GM23338 (cell line): ENCODE measurements at regions not wholly inside any gene's neighbourhood (a gene's known extent, or its start where the extent isn't known, plus 50 kb on each side); places are given as distances from the start of the nearest gene placed in this dataset.

Experiments
- ATAC-seq: fragments of 200-7000 bp; cut with Tn5 transposase; 3 replicates; pipeline ENCODE4 v1.9.1; 2020
- DNase-seq: peaks from one replicate; pipeline ENCODE4 v3.0.0-alpha.2; 2015; ENCODE audit warnings: low spot score
- H2AFZ ChIP-seq: fragments of 200-600 bp; sonication (generic); 2 replicates; pipeline ENCODE4 v1.8.0; 2016; ENCODE audit warnings: antibody characterized with exemption, mild to moderate bottlenecking, moderate library complexity
- H3F3A ChIP-seq: fragments of 200-600 bp; sonication (generic); replicated peaks from 2 replicates; pipeline ENCODE4 v1.8.0; 2017; ENCODE audit warnings: antibody characterized with exemption, mixed run types, low read depth
- H3K27ac ChIP-seq: fragments of 200-600 bp; sonication (generic); 2 replicates; pipeline ENCODE4 v1.6.1; 2016; ENCODE audit warnings: low read depth
- H3K27me3 ChIP-seq: fragments of 200-600 bp; sonication (generic); 2 replicates; pipeline ENCODE4 v1.8.0; 2016; ENCODE audit warnings: mild to moderate bottlenecking, mixed run types, moderate library complexity; ENCODE audit not compliant: insufficient read depth
- H3K36me3 ChIP-seq: fragments of 200-600 bp; sonication (generic); 2 replicates; pipeline ENCODE4 v1.8.0; 2016; ENCODE audit warnings: mild to moderate bottlenecking; ENCODE audit not compliant: insufficient read depth
- H3K4me1 ChIP-seq: fragments of 200-600 bp; sonication (generic); 2 replicates; pipeline ENCODE4 v1.8.0; 2016; ENCODE audit warnings: mild to moderate bottlenecking, moderate library complexity; ENCODE audit not compliant: insufficient read depth
- H3K4me2 ChIP-seq: fragments of 200-600 bp; sonication (generic); 2 replicates; pipeline ENCODE4 v1.7.1; 2017; ENCODE audit warnings: mixed run types
- H3K4me3 ChIP-seq: fragments of 200-600 bp; sonication (generic); 2 replicates; pipeline ENCODE4 v1.6.1; 2016; ENCODE audit warnings: mixed run types
- H3K79me2 ChIP-seq: fragments of 200-600 bp; sonication (generic); replicated peaks from 2 replicates; pipeline ENCODE4 v1.8.0; 2017; ENCODE audit warnings: mild to moderate bottlenecking; ENCODE audit not compliant: insufficient read depth
- H3K9me2 ChIP-seq: fragments of 200-600 bp; sonication (generic); 2 replicates; pipeline ENCODE4 v1.8.0; 2017; ENCODE audit not compliant: insufficient read depth
- H4K20me1 ChIP-seq: fragments of 200-600 bp; sonication (generic); replicated peaks from 2 replicates; pipeline ENCODE4 v1.8.0; 2017; ENCODE audit warnings: mild to moderate bottlenecking; ENCODE audit not compliant: insufficient read depth
- H3K27ac Mint-ChIP-seq: 2 replicates; pipeline ENCODE4 v1.8.0; 2020; ENCODE audit warnings: inconsistent platforms, mild to moderate bottlenecking, moderate library complexity, mixed read lengths
- H3K27me3 Mint-ChIP-seq: 3 replicates; pipeline ENCODE4 v1.8.0; 2022; ENCODE audit warnings: low read depth, mild to moderate bottlenecking, moderate library complexity, mixed read lengths, inconsistent platforms; ENCODE audit not compliant: insufficient read depth, poor library complexity
- H3K36me3 Mint-ChIP-seq: 3 replicates; pipeline ENCODE4 v1.8.0; 2021; ENCODE audit warnings: low read depth, mild to moderate bottlenecking, inconsistent platforms, moderate library complexity, mixed read lengths
- H3K4me1 Mint-ChIP-seq: 3 replicates; pipeline ENCODE4 v1.8.0; 2020; ENCODE audit warnings: mild to moderate bottlenecking, inconsistent platforms, mixed read lengths
- H3K4me3 Mint-ChIP-seq: 3 replicates; pipeline ENCODE4 v1.8.0; 2021; ENCODE audit warnings: moderate library complexity, mild to moderate bottlenecking, inconsistent platforms, mixed read lengths
- H3K9me3 Mint-ChIP-seq: 3 replicates; pipeline ENCODE4 v1.8.0; 2020; ENCODE audit warnings: moderate library complexity, mild to moderate bottlenecking, inconsistent platforms, mixed read lengths
- CREB1 ChIP-seq: fragments of 250-450 bp; sonication (Bioruptor Pico); IDR thresholded peaks from 2 replicates; pipeline ENCODE4 v1.5.0; 2020; ENCODE audit warnings: low read depth, mild to moderate bottlenecking, moderate library complexity
- EZH2phosphoT487 ChIP-seq: fragments of 200-600 bp; sonication (generic); IDR thresholded peaks from one replicate; pipeline ENCODE4 v1.8.1; 2018; ENCODE audit warnings: antibody characterized with exemption; ENCODE audit not compliant: unreplicated experiment
- NANOG ChIP-seq: IDR thresholded peaks from 2 replicates; pipeline ENCODE4 v1.6.1; 2016; ENCODE audit warnings: antibody characterized with exemption, borderline replicate concordance
- STAT1 ChIP-seq: IDR thresholded peaks from one replicate; pipeline ENCODE4 v1.6.1; 2016; ENCODE audit warnings: antibody characterized with exemption; ENCODE audit not compliant: unreplicated experiment
- ZNF114 ChIP-seq: fragments of 250-450 bp; sonication (Bioruptor Pico); IDR thresholded peaks from 2 replicates; pipeline ENCODE4 v1.5.0; 2020; ENCODE audit warnings: mild to moderate bottlenecking, moderate library complexity
- ZNF331 ChIP-seq: fragments of 250-450 bp; sonication (Bioruptor Pico); IDR thresholded peaks from 2 replicates; pipeline ENCODE4 v1.5.0; 2020; ENCODE audit warnings: low read depth, mild to moderate bottlenecking, moderate library complexity
- TF ChIP-seq, protein P1 (sequence below): fragments of 250-450 bp; sonication (Bioruptor Pico); IDR thresholded peaks from 2 replicates; pipeline ENCODE4 v1.5.0; 2020; ENCODE audit warnings: mild to moderate bottlenecking, moderate library complexity
- TF ChIP-seq, protein P2 (sequence below): IDR thresholded peaks from one replicate; pipeline ENCODE4 v1.6.1; 2018; ENCODE audit warnings: antibody characterized with exemption; ENCODE audit not compliant: unreplicated experiment
- TF ChIP-seq, protein P3 (sequence below): IDR thresholded peaks from 2 replicates; pipeline ENCODE4 v1.6.1; 2016; ENCODE audit warnings: antibody characterized with exemption

DNA sequence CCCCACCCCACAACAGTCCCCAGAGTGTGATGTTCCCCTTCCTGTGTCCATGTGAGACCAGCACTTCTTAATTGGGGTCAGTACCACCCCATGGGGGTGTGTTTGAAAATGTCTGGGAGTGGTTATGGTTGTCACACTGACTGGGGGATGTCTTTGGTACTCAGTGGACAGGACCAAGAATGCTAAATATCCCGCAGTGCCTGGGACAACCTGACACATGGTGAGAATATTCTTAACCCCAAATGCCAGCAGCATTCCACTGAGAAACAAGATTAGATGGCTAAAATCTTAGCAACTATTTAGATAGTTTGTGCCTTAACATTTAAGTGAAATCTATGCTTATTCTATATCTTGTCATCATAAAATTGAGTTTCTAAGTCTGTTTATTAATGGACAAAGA, 177.5 kb upstream of the ZBED5 start (continued):
- TF ChIP-seq, protein P1, sequence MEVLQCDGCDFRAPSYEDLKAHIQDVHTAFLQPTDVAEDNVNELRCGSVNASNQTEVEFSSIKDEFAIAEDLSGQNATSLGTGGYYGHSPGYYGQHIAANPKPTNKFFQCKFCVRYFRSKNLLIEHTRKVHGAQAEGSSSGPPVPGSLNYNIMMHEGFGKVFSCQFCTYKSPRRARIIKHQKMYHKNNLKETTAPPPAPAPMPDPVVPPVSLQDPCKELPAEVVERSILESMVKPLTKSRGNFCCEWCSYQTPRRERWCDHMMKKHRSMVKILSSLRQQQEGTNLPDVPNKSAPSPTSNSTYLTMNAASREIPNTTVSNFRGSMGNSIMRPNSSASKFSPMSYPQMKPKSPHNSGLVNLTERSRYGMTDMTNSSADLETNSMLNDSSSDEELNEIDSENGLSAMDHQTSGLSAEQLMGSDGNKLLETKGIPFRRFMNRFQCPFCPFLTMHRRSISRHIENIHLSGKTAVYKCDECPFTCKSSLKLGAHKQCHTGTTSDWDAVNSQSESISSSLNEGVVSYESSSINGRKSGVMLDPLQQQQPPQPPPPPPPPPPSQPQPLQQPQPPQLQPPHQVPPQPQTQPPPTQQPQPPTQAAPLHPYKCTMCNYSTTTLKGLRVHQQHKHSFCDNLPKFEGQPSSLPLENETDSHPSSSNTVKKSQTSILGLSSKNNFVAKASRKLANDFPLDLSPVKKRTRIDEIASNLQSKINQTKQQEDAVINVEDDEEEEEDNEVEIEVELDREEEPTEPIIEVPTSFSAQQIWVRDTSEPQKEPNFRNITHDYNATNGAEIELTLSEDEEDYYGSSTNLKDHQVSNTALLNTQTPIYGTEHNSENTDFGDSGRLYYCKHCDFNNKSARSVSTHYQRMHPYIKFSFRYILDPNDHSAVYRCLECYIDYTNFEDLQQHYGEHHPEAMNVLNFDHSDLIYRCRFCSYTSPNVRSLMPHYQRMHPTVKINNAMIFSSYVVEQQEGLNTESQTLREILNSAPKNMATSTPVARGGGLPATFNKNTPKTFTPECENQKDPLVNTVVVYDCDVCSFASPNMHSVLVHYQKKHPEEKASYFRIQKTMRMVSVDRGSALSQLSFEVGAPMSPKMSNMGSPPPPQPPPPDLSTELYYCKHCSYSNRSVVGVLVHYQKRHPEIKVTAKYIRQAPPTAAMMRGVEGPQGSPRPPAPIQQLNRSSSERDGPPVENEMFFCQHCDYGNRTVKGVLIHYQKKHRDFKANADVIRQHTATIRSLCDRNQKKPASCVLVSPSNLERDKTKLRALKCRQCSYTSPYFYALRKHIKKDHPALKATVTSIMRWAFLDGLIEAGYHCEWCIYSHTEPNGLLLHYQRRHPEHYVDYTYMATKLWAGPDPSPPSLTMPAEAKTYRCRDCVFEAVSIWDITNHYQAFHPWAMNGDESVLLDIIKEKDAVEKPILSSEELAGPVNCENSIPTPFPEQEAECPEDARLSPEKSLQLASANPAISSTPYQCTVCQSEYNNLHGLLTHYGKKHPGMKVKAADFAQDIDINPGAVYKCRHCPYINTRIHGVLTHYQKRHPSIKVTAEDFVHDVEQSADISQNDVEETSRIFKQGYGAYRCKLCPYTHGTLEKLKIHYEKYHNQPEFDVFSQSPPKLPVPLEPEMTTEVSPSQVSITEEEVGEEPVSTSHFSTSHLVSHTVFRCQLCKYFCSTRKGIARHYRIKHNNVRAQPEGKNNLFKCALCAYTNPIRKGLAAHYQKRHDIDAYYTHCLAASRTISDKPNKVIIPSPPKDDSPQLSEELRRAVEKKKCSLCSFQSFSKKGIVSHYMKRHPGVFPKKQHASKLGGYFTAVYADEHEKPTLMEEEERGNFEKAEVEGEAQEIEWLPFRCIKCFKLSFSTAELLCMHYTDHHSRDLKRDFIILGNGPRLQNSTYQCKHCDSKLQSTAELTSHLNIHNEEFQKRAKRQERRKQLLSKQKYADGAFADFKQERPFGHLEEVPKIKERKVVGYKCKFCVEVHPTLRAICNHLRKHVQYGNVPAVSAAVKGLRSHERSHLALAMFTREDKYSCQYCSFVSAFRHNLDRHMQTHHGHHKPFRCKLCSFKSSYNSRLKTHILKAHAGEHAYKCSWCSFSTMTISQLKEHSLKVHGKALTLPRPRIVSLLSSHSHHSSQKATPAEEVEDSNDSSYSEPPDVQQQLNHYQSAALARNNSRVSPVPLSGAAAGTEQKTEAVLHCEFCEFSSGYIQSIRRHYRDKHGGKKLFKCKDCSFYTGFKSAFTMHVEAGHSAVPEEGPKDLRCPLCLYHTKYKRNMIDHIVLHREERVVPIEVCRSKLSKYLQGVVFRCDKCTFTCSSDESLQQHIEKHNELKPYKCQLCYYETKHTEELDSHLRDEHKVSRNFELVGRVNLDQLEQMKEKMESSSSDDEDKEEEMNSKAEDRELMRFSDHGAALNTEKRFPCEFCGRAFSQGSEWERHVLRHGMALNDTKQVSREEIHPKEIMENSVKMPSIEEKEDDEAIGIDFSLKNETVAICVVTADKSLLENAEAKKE (CRISPR knock-in tag), result no peak
- TF ChIP-seq CREB1 (no peak), ZNF114 (CRISPR knock-in tag) (no peak), EZH2phosphoT487 (no peak), STAT1 (no peak), NANOG (no peak)
- TF ChIP-seq, protein P2, sequence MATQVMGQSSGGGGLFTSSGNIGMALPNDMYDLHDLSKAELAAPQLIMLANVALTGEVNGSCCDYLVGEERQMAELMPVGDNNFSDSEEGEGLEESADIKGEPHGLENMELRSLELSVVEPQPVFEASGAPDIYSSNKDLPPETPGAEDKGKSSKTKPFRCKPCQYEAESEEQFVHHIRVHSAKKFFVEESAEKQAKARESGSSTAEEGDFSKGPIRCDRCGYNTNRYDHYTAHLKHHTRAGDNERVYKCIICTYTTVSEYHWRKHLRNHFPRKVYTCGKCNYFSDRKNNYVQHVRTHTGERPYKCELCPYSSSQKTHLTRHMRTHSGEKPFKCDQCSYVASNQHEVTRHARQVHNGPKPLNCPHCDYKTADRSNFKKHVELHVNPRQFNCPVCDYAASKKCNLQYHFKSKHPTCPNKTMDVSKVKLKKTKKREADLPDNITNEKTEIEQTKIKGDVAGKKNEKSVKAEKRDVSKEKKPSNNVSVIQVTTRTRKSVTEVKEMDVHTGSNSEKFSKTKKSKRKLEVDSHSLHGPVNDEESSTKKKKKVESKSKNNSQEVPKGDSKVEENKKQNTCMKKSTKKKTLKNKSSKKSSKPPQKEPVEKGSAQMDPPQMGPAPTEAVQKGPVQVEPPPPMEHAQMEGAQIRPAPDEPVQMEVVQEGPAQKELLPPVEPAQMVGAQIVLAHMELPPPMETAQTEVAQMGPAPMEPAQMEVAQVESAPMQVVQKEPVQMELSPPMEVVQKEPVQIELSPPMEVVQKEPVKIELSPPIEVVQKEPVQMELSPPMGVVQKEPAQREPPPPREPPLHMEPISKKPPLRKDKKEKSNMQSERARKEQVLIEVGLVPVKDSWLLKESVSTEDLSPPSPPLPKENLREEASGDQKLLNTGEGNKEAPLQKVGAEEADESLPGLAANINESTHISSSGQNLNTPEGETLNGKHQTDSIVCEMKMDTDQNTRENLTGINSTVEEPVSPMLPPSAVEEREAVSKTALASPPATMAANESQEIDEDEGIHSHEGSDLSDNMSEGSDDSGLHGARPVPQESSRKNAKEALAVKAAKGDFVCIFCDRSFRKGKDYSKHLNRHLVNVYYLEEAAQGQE, result no peak

DNA sequence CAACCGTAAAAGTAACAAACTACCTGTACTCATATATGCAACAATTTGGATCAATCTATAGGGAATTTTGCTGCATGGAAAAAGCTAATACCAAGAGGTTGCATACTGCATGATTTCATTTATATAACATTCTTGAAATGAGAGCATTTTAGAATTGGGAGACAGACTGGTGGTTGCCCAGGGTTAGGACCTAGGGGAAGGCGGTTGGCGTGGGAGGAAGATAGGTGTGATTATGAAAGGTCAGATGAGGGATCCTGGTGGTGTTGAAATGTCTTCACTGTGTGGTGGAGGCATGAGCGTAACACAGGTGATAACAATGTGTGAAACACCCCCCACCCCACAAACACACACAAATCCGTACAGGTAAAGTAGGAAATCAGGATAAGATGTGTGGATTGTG, 176.6 kb upstream of the ZBED5 start:
- ATAC-seq (no peak), DNase-seq (no peak)
- Histone ChIP-seq H3K4me2 (no peak overlapping the region), H4K20me1 (no peaks in the 10 kb centered on the region), H3K9me2 (no peaks in the 10 kb centered on the region), H3K79me2 (no peaks in the 10 kb centered on the region), H3K27me3 (no peaks in the 10 kb centered on the region), H3F3A (no peaks in the 10 kb centered on the region), H2AFZ (no peak overlapping the region), H3K36me3 (no peaks in the 10 kb centered on the region), H3K4me3 (no peak overlapping the region), H3K27ac (no peak overlapping the region), H3K4me1 (no peaks in the 10 kb centered on the region)
- H3K4me3 Mint-ChIP-seq, result no peak overlapping the region
- H3K36me3 Mint-ChIP-seq, result no peaks in the 10 kb centered on the region
- no peaks in the 10 kb centered on the region for H3K27me3 Mint-ChIP-seq
- H3K9me3 Mint-ChIP-seq, result no peaks in the 10 kb centered on the region
- H3K4me1 Mint-ChIP-seq, result peaks cover 4% of the 10 kb centered on the region; the same call in 1 of the 3 replicates
- no peak overlapping the region for H3K27ac Mint-ChIP-seq
- no peak for TF ChIP-seq STAT1
- TF ChIP-seq ZNF114 (CRISPR knock-in tag), result no peak
- TF ChIP-seq ZNF331, result no peak
- no peak for TF ChIP-seq CREB1
- TF ChIP-seq, protein P3, sequence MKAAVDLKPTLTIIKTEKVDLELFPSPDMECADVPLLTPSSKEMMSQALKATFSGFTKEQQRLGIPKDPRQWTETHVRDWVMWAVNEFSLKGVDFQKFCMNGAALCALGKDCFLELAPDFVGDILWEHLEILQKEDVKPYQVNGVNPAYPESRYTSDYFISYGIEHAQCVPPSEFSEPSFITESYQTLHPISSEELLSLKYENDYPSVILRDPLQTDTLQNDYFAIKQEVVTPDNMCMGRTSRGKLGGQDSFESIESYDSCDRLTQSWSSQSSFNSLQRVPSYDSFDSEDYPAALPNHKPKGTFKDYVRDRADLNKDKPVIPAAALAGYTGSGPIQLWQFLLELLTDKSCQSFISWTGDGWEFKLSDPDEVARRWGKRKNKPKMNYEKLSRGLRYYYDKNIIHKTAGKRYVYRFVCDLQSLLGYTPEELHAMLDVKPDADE, result no peak
- no peak for TF ChIP-seq EZH2phosphoT487
